HG03439 (cell line): ENCODE measurements at regions not wholly inside any gene's neighbourhood (a gene's known extent, or its start where the extent isn't known, plus 50 kb on each side); places are given as distances from the start of the nearest gene placed in this dataset.

Experiments
- ATAC-seq: cut with Tn5 transposase; IDR thresholded peaks from one replicate; pipeline ENCODE4 v1.9.1; 2021; ENCODE audit warnings: mild to moderate bottlenecking, moderate library complexity; ENCODE audit not compliant: unreplicated experiment

DNA sequence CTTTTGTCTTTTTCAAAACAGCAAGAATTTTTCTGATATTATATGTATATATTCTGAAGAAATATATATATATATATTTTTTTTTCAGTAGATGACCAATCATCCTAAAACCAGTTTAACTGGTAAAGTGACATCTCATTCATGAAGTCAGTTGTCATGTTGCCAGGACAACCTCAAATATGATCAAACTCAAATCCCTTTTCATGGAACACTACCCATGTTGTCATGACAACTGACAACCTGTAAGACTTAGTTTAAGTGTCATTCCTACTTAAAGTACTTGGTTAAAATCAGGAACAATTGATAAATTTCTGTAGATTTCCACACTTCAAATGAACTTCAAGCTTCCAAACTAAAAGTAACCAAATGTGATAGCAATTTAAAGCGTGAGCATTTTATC is 101.8 kb upstream of the ERBB4 start:
- no peak for ATAC-seq

DNA sequence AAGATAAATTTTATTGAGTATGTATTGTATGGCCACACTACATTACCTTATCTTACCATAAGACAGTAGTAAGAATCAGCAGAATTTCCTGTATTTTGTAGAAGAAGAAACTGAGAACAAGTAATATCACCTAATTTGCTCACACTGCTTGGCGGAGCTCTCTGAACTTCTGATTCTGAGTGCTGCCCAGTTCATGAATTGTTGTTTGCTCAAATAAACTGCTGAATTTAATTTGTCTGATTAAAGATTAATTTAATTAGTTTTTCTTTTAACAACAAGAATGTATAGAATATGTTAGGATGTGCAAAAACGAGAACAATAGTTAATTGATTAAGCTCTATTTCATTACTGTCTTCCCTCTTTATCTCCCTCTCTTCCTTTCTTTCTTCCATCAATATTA is 100.1 kb upstream of the ERBB4 start:
- no peak for ATAC-seq

DNA sequence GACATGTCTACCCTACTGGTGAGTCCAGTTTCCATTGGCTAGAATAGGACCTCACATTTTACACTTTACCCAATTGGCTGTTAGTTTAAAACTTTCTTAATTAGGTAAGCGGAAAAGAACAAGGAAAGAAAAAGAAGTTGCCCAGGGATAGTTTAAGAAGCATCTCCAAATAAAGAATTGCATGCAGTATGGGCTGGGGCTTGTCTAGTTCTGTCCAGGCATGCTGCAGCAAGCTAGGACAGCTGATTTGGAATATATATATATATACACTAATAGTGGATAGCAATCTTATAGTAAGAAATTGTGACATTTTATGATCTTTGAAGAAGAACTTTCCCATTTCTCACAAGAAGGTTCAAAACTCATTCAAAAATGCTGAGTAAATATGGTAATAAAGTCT is 90.0 kb upstream of the ERBB4 start:
- ATAC-seq = no peak

DNA sequence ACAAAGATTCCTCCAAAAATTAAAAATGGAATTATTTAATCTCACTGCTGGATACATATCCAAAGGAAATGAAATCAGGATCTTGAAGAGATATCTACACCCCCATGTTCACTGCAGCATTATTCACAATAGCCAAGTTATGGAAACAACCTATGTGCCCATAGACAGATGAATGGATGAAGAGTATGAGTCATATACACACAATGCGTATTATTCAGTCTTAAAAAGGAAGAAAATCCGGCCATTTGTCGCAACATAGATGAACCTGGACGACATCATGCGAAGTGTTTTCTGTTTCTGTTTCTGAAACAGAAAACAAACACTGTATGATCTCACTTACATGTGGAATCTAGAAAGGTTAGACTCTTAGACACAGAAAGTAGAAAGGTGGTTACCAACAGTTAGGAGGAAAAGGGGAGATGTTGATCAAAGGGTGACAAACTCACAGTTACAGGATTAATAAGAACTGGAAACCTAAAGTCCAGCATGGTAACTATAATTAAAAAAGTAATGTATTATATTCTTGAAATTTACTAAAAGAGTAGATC is 87.8 kb upstream of the ERBB4 start:
- no peak for ATAC-seq

DNA sequence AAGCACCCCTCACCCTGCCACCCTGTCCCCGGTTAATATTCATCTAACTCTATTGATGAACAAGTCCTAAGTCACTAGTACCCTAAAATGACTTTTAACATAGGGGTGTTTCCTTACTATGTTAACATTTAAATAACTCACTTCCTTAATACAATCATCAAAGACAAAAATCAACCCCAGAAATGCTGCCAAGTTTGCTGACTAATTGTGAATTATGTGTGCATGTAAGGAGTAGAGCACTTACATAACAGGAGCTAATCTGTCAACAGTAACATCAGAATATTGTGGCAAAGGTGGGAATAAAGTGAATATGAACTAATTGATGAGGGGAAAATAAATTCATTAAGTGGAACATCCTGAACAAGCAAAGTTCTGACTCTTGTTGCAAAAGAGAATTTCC is 81.4 kb upstream of the ERBB4 start:
- no peak for ATAC-seq

DNA sequence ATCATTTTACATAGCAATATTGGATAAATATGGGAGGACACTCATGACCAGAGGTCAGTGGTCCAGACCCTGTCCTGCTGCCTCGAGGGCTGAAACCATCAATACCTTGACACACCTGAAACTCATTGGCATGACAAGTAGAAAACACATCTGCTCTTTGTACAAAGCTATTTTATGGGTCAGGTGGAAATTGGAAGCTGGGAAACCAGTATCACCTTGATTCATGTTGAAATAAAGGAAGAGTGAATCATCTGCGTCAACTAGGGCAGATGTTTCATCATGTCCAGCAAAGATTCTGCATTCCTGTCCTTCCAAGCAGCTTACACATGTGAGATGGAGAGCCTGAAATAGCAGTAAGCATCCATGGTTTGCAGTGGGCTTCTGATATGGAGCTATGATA is 80.0 kb upstream of the ERBB4 start:
- ATAC-seq = no peak

DNA sequence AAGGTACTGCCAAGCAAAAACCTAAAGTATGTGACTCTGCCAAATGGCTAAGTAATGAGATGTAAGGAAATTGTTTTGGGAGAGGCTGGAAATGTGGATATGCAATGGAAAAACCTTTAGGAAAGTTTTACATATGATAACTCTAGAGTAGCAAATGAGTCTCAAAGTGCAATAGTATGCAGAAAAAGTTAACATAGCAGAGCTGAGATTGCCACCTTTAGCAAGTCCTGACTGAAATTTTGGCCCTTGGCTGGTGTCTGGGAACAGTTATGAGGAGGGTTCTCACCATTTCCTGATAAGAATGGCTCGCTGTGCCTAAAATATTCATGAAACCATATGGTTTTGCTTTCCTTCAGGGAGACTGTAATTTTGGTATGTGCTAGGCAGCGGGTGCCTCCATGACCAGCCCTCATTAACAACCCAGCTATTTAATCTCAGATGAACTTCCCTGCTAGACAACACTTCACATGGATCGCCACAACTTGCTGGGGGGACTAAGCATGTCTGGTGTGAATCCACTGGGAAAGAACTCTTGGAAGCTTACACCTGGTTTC is 72.3 kb upstream of the ERBB4 start:
- no peak for ATAC-seq

DNA sequence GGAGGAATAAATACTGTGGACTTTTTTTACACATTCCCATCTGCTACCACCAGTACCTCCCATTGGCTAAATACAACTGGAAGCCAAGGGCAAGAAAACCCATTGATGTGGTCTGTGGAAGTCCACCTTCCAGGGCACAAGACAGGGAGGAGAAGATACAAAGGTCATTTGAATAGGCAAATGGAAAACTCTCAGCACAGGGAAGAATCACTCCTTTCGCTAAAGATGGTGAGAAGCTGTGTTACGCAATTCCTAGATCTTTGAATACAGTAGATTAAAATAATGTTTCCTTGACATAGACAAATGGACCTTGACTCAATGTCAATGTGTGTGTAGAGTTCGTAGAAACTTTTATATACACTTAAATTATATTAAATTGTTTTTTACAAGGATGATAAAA is 70.9 kb upstream of the ERBB4 start:
- ATAC-seq = no peak

DNA sequence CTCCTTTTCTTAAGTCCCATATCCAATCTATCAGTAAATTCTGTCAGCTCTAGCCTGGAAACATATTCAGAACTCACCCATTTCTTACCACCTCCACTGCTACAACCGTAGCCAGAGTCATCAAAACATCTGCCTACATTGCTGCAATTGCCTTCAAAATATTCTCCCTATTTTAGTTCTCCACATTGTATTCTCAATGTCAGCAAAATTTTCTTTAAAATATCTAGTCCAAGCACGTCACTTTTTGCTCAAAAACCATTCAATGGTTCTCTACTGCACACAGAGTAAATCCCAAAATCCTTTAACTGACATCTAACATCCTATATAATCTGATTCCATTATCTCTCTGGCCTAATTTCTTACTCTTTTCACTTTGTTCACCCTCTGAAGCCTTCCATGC is 68.5 kb upstream of the ERBB4 start:
- ATAC-seq = no peak

DNA sequence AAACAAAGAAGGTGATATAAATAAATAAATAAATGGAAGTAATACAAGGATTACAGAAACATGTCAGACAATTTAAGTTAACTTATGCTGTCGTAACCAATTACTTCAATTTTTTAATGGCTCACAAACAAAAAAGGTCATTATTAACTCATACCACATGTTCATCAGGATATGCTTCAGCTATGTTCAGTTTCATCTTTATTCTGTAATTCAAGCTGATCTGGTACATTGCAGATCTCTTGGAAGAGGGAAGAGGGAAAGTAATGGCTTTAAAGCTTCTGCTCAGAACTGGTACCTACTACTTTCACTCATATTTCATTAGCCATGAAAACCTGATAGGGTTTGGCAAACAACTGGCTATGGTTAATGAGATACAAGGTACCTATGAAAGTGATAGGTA is 67.6 kb upstream of the ERBB4 start:
- ATAC-seq = no peak

DNA sequence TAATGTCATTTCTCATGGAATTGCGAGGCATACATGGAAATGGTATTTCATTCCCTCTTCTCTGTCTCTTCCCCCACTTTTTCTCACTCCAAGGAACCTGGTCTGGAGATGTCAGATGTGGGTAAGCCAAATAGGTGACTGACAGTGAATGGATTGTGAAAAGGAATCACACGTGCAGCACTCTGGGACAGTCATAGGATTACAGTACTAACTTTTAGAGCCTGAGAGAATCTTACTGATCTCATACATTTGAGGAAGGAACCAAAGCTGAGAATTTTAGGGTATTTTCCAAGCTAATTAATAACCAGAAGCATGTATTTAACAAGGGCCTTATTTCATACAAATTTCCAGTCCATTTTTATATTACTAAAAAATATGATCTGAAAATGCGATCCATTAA is 58.1 kb upstream of the ERBB4 start:
- ATAC-seq = no peak

DNA sequence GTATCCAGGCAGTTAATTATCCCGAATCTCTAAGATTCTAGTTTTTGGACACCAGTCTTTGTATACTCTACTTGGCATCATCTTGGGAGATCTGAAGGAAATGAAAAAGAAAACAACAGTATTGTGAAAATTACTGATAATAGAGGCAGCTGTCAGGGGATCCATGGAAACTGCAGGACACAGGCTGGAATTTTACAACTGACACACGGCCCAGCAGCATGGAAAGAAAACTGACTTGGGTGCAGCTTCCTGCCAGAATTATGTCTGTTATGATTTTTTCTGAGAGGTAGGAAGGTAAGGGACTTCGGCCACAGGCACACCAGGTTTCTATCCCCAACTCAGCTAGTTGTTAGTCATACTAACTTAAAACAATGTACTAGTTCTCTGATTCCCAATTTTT is 57.7 kb upstream of the ERBB4 start:
- no peak for ATAC-seq

DNA sequence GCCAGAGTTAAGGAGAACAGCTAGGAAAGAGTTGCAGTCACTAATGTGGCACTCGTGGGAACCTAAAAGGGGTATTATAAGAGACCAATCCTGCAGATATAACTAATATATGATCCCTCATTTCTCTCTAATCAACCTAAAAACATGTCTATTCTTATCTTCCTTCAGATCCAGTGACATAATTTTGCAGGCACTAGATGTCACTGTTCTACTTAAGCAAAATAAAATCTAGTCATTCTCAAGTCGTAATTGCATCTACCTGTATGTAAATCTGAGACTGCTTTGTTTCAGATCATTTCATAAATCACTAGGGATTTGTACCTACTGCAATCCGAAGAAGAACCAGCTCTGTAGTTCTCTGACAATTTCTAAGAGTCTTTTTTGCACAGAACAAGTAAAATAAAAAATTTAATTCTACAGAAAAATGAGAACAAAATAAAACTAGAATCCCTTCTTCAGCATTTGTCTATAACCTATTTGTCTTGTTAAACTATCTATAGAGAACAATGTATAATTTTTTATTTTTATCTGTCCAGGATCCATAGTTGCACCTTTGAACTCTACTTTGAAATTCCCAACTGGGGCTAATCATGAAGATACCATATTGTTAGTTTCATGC is 56.5 kb upstream of the ERBB4 start:
- ATAC-seq = peak; percentile 60

DNA sequence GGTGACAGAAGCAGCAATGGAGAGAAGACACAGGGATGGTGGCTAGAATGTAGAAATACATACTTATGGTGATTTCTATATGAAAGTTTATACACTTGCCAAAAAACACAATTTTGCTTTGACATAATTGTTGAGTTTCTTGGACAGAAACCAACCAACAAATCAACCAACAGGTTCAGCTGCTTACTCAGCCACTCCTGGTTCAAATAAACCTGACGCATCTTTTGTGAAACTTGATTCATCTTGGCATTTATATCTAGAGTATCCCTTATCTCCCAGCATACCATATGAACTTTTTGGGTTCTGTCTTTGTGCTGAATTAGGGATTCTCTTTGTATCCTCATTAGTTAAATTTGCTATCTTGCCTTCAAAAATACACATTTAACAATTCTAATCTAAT is 54.1 kb upstream of the ERBB4 start:
- ATAC-seq = no peak
